ENCODE measurements at regions not wholly inside any gene's neighbourhood (a gene's known extent, or its start where the extent isn't known, plus 50 kb on each side); places are given as distances from the start of the nearest gene placed in this dataset.

DNA sequence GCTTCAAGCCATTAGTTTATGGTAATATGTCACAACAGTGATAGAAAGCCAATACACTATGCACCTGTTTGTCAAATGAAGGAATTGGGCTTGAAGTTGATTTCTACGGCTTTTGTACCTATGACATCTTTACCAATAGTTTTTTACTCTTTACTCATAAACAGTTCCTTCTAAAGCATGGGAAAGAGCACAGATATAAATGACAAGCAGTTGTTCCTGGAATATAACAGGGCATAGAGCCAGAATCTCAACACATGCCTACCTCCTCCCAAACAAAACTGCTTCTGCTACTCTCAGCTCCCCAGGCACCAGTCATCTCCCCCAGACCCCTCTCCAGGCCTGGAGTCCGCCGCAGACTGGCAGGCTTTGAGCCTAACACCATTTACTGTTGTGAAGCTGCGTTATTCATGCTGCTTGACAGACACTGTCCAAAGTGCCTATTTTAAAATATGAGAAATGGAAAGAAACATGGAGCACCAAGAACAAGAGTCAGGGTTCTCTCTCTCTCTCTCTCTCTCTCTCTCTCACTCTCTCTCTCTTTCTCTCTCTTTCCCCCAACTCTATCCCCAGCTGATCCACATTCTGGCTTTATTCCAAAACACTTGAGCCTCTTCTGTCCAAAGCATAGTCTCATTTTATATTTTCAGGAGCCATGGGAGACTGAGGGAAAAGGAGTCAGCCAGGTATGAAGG lies 111.6 kb downstream of the ADRB2 start:
- no peak for DNase-seq (ENCODE audit: low read depth in 1 of 2, low spot score in 1 of 2)
- in situ Hi-C loops (cut with HindIII; ENCODE audit: low pct_unique_long_range_greater_than_20kb, low sequenced_read_pairs), result no loop called here
- no peak for TF ChIP-seq JUND (IDR thresholded peaks at IDR 0.05; ENCODE audit: low read depth)

DNA sequence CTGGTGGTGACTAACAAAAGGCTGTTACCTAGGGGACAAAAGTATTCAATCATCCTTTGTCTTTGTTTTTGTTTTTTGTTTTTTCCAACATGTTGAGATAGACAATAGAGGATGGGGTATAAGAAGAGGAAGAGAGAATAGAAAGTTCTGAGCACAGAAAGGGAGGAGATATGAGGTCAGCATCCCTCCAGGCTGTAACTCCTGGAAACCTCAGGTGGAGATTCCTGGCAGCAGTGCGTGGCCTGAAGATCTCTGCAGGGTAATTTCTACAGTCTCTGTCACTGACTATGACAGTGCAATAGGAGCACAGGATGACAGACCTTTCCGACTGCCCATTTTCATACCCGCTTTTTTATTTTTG lies 112.1 kb downstream of the ADRB2 start:
- in situ Hi-C loops (cut with HindIII; ENCODE audit: low pct_unique_long_range_greater_than_20kb, low sequenced_read_pairs), result no loop called here
- no peak for DNase-seq (ENCODE audit: low read depth in 1 of 2, low spot score in 1 of 2)
- no peak for TF ChIP-seq JUND (IDR thresholded peaks at IDR 0.05; ENCODE audit: low read depth)

GRCh38 chr5:148939676-148940075 lies 113.3 kb downstream of the ADRB2 start:
- in situ Hi-C loops (cut with HindIII; ENCODE audit: low pct_unique_long_range_greater_than_20kb, low sequenced_read_pairs), result no loop called here
- TF ChIP-seq JUND (IDR thresholded peaks at IDR 0.05; ENCODE audit: low read depth), result no peak; the same call in 1 of the 2 replicates
- no peak for DNase-seq (ENCODE audit: low read depth in 1 of 2, low spot score in 1 of 2)

- no peak for TF ChIP-seq JUND (IDR thresholded peaks at IDR 0.05; ENCODE audit: low read depth)
- DNase-seq (ENCODE audit: low read depth in 1 of 2, low spot score in 1 of 2), result no peak
- in situ Hi-C loops (cut with HindIII; ENCODE audit: low pct_unique_long_range_greater_than_20kb, low sequenced_read_pairs), result no loop called here
These were observed 115.4 kb downstream of the ADRB2 start for GRCh38 chr5:148941810-148942209.

DNA sequence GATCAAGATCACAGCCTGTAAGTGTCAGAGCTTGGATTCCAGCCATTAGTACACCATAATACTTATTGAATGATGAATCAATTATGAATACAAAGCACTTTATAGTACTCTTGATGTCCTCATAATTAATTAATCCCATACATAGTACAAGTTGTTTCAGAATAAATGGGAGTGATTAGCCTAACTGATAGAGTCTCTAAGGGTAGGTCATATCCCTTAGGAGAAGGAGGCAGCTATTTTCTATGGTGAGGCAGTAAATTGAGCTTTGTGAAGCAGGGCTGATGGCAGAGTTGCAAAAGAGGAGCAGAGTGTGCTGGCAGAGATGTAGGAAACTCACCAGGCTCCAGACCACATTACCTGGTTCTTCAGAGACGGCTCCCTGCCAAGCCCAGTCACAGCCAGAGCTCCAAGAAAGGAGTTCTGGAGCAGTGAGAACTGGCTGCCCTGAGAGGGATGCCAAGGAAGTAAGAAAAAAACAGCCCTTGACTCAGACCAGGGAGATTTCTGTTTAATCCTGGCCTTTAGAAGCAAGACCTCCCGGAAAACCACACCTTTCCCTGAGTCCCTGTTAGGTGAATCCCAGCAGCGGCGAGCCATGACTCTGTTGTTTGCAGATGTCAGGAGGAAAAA lies 112.9 kb downstream of the SH3TC2 start:
- DNase-seq (ENCODE audit: low read depth in 1 of 2, low spot score in 1 of 2), result no peak
- no peak for TF ChIP-seq JUND (IDR thresholded peaks at IDR 0.05; ENCODE audit: low read depth)
- in situ Hi-C loops (cut with HindIII; ENCODE audit: low pct_unique_long_range_greater_than_20kb, low sequenced_read_pairs), result no loop called here

GRCh38 chr5:148950471-148950863 lies 112.4 kb downstream of the SH3TC2 start:
- in situ Hi-C loops (cut with HindIII; ENCODE audit: low pct_unique_long_range_greater_than_20kb, low sequenced_read_pairs), result no loop called here
- no peak for DNase-seq (ENCODE audit: low read depth in 1 of 2, low spot score in 1 of 2)
- no peak for TF ChIP-seq JUND (IDR thresholded peaks at IDR 0.05; ENCODE audit: low read depth)

DNA sequence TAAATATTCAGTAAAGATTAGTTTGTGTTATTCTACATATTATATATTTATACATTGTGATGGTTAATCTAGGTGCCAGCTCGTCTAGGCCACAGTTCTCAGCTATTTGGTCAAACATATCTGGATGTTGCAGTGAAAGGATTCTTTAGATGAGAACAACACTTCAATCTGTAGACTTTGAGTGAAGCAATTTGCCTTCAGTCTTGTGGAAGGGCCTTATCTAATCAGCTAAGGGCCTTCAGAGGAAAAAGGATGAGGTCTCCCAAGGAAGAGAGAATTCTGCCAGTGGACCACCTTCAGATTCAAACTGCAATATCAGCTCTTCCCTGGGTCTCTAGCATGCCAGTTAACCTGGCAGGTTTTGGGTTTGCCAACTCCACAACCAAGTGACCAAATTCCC lies 112.0 kb downstream of the SH3TC2 start:
- DNase-seq (ENCODE audit: low read depth in 1 of 2, low spot score in 1 of 2), result no peak
- TF ChIP-seq JUND (IDR thresholded peaks at IDR 0.05; ENCODE audit: low read depth), result no peak
- in situ Hi-C loops (cut with HindIII; ENCODE audit: low pct_unique_long_range_greater_than_20kb, low sequenced_read_pairs), result no loop called here

- no peak for DNase-seq (ENCODE audit: low read depth in 1 of 2, low spot score in 1 of 2)
- in situ Hi-C loops (cut with HindIII; ENCODE audit: low pct_unique_long_range_greater_than_20kb, low sequenced_read_pairs), result no loop called here
- no peak for TF ChIP-seq JUND (IDR thresholded peaks at IDR 0.05; ENCODE audit: low read depth)
These were observed 111.2 kb downstream of the SH3TC2 start for GRCh38 chr5:148951612-148952011.

- no peak for DNase-seq (ENCODE audit: low read depth in 1 of 2, low spot score in 1 of 2)
- no peak for TF ChIP-seq JUND (IDR thresholded peaks at IDR 0.05; ENCODE audit: low read depth)
- in situ Hi-C loops (cut with HindIII; ENCODE audit: low pct_unique_long_range_greater_than_20kb, low sequenced_read_pairs), result no loop called here
These were observed 110.6 kb downstream of the SH3TC2 start for GRCh38 chr5:148952097-148952867.

- TF ChIP-seq JUND (IDR thresholded peaks at IDR 0.05; ENCODE audit: low read depth), result no peak
- in situ Hi-C loops (cut with HindIII; ENCODE audit: low pct_unique_long_range_greater_than_20kb, low sequenced_read_pairs), result no loop called here
- no peak for DNase-seq (ENCODE audit: low read depth in 1 of 2, low spot score in 1 of 2)
These were observed 109.2 kb downstream of the SH3TC2 start for GRCh38 chr5:148953711-148954110.

Data from T47D (cell line).